HEK293T (cell line): ENCODE measurements at regions not wholly inside any gene's neighbourhood (a gene's known extent, or its start where the extent isn't known, plus 50 kb on each side); places are given as distances from the start of the nearest gene placed in this dataset.
"Not testable (repeated sequence)": the region's sequence is repeated elsewhere in the genome, so short reads cannot be mapped to it uniquely, and the experiment has no call there.

Experiments
- CTCF ChIA-PET: fragments of 350-600 bp; formaldehyde crosslinking; extraction: SDS; loops from one replicate; lab custom pipeline; 2021; ENCODE audit warnings: antibody characterized with exemption, inconsistent platforms; lab: Yijun Ruan, JAX
- POLR2A ChIA-PET: fragments of 350-600 bp; formaldehyde crosslinking; extraction: SDS; loops from one replicate; lab custom pipeline; 2020; ENCODE audit warnings: antibody characterized with exemption, inconsistent platforms; lab: Yijun Ruan, JAX
- DNase-seq: peaks from one replicate; pipeline ENCODE4 v3.0.0; 2012; ENCODE audit warnings: mixed read lengths; ENCODE audit errors: extremely low spot score
- ARNT ChIP-seq: fragments of 450-650 bp; IDR thresholded peaks from 2 replicates; pipeline ENCODE4 v1.6.1; 2017; ENCODE audit warnings: mild to moderate bottlenecking
- BHLHE40 ChIP-seq: fragments of 450-650 bp; IDR thresholded peaks from 2 replicates; pipeline ENCODE4 v1.6.1; 2016; ENCODE audit warnings: mild to moderate bottlenecking, moderate library complexity, borderline replicate concordance
- CTBP1 ChIP-seq: fragments of 450-650 bp; IDR thresholded peaks from 2 replicates; pipeline ENCODE4 v1.6.1; 2016; ENCODE audit warnings: borderline replicate concordance
- ELF4 ChIP-seq: fragments of 450-650 bp; IDR thresholded peaks from 2 replicates; pipeline ENCODE4 v1.6.1; 2017; ENCODE audit warnings: antibody characterized with exemption
- FOXA1 ChIP-seq: fragments of 450-650 bp; IDR thresholded peaks from 2 replicates; pipeline ENCODE4 v1.6.1; 2016; ENCODE audit warnings: mild to moderate bottlenecking
- FOXK2 ChIP-seq: fragments of 450-650 bp; IDR thresholded peaks from 2 replicates; pipeline ENCODE4 v1.6.1; 2016; ENCODE audit warnings: mild to moderate bottlenecking
- FOXM1 ChIP-seq: fragments of 450-650 bp; IDR thresholded peaks from 2 replicates; pipeline ENCODE4 v1.6.1; 2017; ENCODE audit warnings: mild to moderate bottlenecking, borderline replicate concordance
- HDGF ChIP-seq: fragments of 450-650 bp; IDR thresholded peaks from 2 replicates; pipeline ENCODE4 v1.6.1; 2017; ENCODE audit warnings: antibody characterized with exemption, borderline replicate concordance
- L3MBTL2 ChIP-seq: fragments of 450-650 bp; conservative IDR thresholded peaks from 2 replicates; pipeline ENCODE4 v1.6.1; 2016; ENCODE audit warnings: mild to moderate bottlenecking
- LEF1 ChIP-seq: fragments of 450-650 bp; IDR thresholded peaks from 2 replicates; pipeline ENCODE4 v1.6.1; 2017; ENCODE audit warnings: mild to moderate bottlenecking, borderline replicate concordance
- NFRKB ChIP-seq: fragments of 450-650 bp; IDR thresholded peaks from 2 replicates; pipeline ENCODE4 v1.6.1; 2016; ENCODE audit warnings: mild to moderate bottlenecking, moderate library complexity
- SP1 ChIP-seq: fragments of 450-650 bp; IDR thresholded peaks from 2 replicates; pipeline ENCODE4 v1.6.1; 2017
- SUZ12 ChIP-seq: fragments of 450-650 bp; IDR thresholded peaks from 2 replicates; pipeline ENCODE4 v1.6.1; 2016; ENCODE audit warnings: mild to moderate bottlenecking
- TARDBP ChIP-seq: fragments of 450-650 bp; IDR thresholded peaks from 2 replicates; pipeline ENCODE4 v1.6.1; 2016
- ZNF384 ChIP-seq: fragments of 450-650 bp; IDR thresholded peaks from 2 replicates; pipeline ENCODE4 v1.6.1; 2016
- TF ChIP-seq, protein P1 (sequence below): fragments of 450-650 bp; IDR thresholded peaks from 2 replicates; pipeline ENCODE4 v1.6.1; 2016

DNA sequence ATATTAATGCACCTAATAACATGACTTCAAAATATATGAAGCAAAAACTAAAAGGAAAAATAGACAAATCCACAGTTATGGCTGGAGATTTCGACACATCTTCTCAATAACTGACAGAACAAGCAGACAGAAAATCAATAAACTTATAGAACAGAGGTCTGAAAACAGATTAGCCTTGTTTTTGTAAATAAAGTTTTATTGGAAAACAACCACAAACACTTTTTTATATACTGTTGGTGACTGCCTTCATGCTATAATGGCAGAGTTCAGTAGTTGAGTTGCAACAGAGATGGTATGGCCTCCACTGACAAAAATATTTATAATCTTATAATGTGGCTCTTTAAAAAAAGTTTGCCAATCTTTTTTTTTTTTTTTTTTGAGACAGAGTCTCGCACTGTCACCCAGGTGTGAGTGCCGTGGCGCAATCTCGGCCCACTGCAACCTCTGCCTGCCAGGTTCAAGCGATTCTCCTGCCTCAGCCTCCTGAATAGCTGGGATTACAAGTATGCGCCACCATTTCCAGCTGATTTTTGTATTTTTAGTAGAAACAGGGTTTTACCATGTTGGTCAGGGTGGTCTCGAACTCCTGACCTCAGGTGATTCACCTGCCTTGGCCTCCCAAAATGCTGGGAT is 52.2 kb upstream of the GATA2 start:
- ChIA-PET POLR2A (no interaction called here), CTCF (no interaction called here)
- DNase-seq, result no peak
- TF ChIP-seq ELF4 (no peak), ZNF384 (no peak), ARNT (no peak), FOXK2 (no peak), BHLHE40 (no peak), SUZ12 (no peak), L3MBTL2 (no peak), TARDBP (no peak), LEF1 (no peak), FOXA1 (no peak), FOXM1 (no peak), CTBP1 (no peak), NFRKB (no peak), SP1 (no peak), HDGF (no peak)
- TF ChIP-seq, protein P1, sequence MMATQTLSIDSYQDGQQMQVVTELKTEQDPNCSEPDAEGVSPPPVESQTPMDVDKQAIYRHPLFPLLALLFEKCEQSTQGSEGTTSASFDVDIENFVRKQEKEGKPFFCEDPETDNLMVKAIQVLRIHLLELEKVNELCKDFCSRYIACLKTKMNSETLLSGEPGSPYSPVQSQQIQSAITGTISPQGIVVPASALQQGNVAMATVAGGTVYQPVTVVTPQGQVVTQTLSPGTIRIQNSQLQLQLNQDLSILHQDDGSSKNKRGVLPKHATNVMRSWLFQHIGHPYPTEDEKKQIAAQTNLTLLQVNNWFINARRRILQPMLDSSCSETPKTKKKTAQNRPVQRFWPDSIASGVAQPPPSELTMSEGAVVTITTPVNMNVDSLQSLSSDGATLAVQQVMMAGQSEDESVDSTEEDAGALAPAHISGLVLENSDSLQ, result no peak

DNA sequence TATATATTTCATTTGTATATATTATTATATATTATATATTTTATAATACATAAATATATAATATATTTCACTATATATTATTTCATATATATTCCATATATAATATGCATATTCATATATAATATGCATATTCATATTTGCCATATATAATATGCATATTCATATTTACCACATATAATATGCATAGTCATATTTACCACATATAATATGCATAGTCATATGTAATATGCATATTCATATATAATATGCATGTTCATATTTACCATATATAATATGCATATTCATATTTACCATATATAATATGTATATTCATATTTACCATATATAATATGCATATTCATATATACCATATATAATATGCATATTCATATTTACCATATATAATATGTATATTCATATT is 51.2 kb upstream of the GATA2 start:
- TF ChIP-seq FOXM1 (no peak), LEF1 (no peak), FOXK2 (no peak), BHLHE40 (no peak), L3MBTL2 (no peak), CTBP1 (no peak), ELF4 (no peak), HDGF (no peak), NFRKB (no peak), SP1 (no peak), ARNT (no peak), SUZ12 (no peak), ZNF384 (no peak), TARDBP (no peak)
- TF ChIP-seq, protein P1, result no peak
- ChIA-PET POLR2A (no interaction called here), CTCF (no interaction called here)
- DNase-seq, result no peak

DNA sequence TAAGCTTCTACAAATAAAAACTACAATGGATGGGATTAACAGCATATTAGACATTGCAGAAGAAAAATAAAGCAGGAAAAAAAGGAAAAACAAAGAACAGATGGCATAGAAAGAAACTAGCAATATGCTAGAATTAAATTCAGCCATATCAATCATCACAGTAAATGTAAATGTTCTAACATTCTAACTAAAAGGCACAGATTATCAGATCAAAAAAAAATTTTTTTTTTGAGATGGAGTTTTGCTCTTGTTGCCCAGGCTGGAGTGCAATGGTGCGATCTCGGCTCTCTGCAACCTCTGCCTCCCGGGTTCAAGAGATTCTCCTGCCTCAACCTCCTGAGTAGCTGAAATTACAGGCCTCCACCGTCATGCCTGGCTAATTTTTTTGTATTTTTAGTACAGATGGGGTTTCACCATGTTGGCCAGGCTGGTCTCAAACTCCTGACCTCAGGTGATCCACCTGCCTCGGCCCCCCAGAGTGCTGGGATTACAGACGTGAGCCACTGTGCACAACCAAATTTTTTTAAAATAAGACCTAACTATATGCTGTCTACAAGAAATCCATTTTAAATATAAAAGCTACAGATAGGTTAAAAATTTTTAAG is 50.7 kb upstream of the GATA2 start:
- POLR2A ChIA-PET, DNase-seq, CTCF ChIA-PET: not testable (repeated sequence)
